ENCODE measurements at regions not wholly inside any gene's neighbourhood (a gene's known extent, or its start where the extent isn't known, plus 50 kb on each side); places are given as distances from the start of the nearest gene placed in this dataset.

- TF ChIP-seq, protein P1, sequence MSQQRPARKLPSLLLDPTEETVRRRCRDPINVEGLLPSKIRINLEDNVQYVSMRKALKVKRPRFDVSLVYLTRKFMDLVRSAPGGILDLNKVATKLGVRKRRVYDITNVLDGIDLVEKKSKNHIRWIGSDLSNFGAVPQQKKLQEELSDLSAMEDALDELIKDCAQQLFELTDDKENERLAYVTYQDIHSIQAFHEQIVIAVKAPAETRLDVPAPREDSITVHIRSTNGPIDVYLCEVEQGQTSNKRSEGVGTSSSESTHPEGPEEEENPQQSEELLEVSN (IDR thresholded peaks at IDR 0.05): no peak
- TF ChIP-seq ATF2 (IDR thresholded peaks at IDR 0.05; ENCODE audit: low read length) (no peak), GTF2F1 (IDR thresholded peaks at IDR 0.05; ENCODE audit: borderline replicate concordance, low read depth, low read length) (no peak), RAD21 (IDR thresholded peaks at IDR 0.05 in 1 of 2, conservative IDR thresholded peaks at IDR 0.05 in 1 of 2; ENCODE audit: low read depth in 2 of 2, low read length in 2 of 2) (no peak), NRF1 (IDR thresholded peaks at IDR 0.05; ENCODE audit: low read depth, low read length) (no peak), EGR1 (IDR thresholded peaks at IDR 0.05; ENCODE audit: borderline replicate concordance, low read depth, low read length) (no peak)
Measured at GRCh38 chr9:93900971-93901861, 53.9 kb downstream of the BARX1 start (continued).
